H1 (cell line): ENCODE measurements at regions not wholly inside any gene's neighbourhood (a gene's known extent, or its start where the extent isn't known, plus 50 kb on each side); places are given as distances from the start of the nearest gene placed in this dataset.

Experiments used
- CHD1 ChIP-seq: IDR thresholded peaks from 2 replicates; pipeline ENCODE4 v1.6.1; 2012; ENCODE audit warnings: low read depth, low read length, improper control_type of control experiment
- CTCF ChIP-seq, 3 experiments: IDR thresholded peaks; 1 replicate in 2 of 3; 2 replicates in 1 of 3; pipeline versions ENCODE4 v1.5.1 to v1.6.1; 2011; ENCODE audit warnings: low read length in 3 of 3, mild to moderate bottlenecking in 3 of 3, inconsistent platforms in 2 of 3, low read depth in 1 of 3, moderate library complexity in 1 of 3; ENCODE audit not compliant: insufficient read depth in 1 of 3; ENCODE audit errors: control extremely low read depth in 1 of 3
- EP300 ChIP-seq, 2 experiments: IDR thresholded peaks; 1 replicate in 1 of 2; 2 replicates in 1 of 2; pipeline ENCODE4 v1.6.1; 2011 to 2012; ENCODE audit warnings: low read depth in 2 of 2, low read length in 2 of 2, mild to moderate bottlenecking in 2 of 2, borderline replicate concordance in 1 of 2, inconsistent platforms in 1 of 2, moderate library complexity in 1 of 2
- POLR2AphosphoS5 ChIP-seq: IDR thresholded peaks from 2 replicates; pipeline ENCODE4 v1.6.1; 2011; ENCODE audit warnings: low read depth, low read length
- RAD21 ChIP-seq, 2 experiments: IDR thresholded peaks in 1 of 2; conservative IDR thresholded peaks in 1 of 2; 2 replicates each; pipeline ENCODE4 v1.6.1; 2011; ENCODE audit warnings: low read depth in 2 of 2, low read length in 2 of 2, improper control_type of control experiment in 1 of 2, inconsistent platforms in 1 of 2, mild to moderate bottlenecking in 1 of 2, moderate library complexity in 1 of 2
- RXRA ChIP-seq: IDR thresholded peaks from 2 replicates; pipeline ENCODE4 v1.6.1; 2011; ENCODE audit warnings: low read depth, mild to moderate bottlenecking, low read length, moderate library complexity; ENCODE audit not compliant: insufficient read depth
- SIN3A ChIP-seq, 2 experiments: IDR thresholded peaks in 1 of 2; conservative IDR thresholded peaks in 1 of 2; 2 replicates each; pipeline ENCODE4 v1.6.1; 2011 to 2012; ENCODE audit warnings: low read length in 2 of 2, improper control_type of control experiment in 1 of 2, low read depth in 1 of 2, mild to moderate bottlenecking in 1 of 2
- SIX5 ChIP-seq: IDR thresholded peaks from 2 replicates; pipeline ENCODE4 v1.6.1; 2011; ENCODE audit warnings: mild to moderate bottlenecking, low read depth, low read length
- ZNF274 ChIP-seq: IDR thresholded peaks from 2 replicates; pipeline ENCODE4 v1.7.0; 2012; ENCODE audit warnings: low read length, borderline replicate concordance; ENCODE audit errors: extremely low read depth
- TF ChIP-seq, protein P1 (sequence below): IDR thresholded peaks from 2 replicates; pipeline ENCODE4 v1.6.1; 2012; ENCODE audit warnings: inconsistent platforms

GRCh38 chr6:845101-845500 lies 152.2 kb upstream of the EXOC2 start:
- TF ChIP-seq CTCF (IDR thresholded peaks at IDR 0.05; ENCODE audit: control extremely low read depth in 1 of 3, insufficient read depth in 1 of 3, low read depth in 1 of 3, low read length in 3 of 3) (no peak), EP300 (IDR thresholded peaks at IDR 0.05; ENCODE audit: borderline replicate concordance in 1 of 2, low read depth in 2 of 2, low read length in 2 of 2) (no peak), CHD1 (no peak), POLR2AphosphoS5 (no peak), RAD21 (IDR thresholded peaks at IDR 0.05 in 1 of 2, conservative IDR thresholded peaks at IDR 0.05 in 1 of 2; ENCODE audit: low read depth in 2 of 2, low read length in 2 of 2) (no peak), SIN3A (conservative IDR thresholded peaks at IDR 0.05 in 1 of 2, IDR thresholded peaks at IDR 0.05 in 1 of 2; ENCODE audit: low read depth in 1 of 2, low read length in 2 of 2) (no peak), ZNF274 (no peak), SIX5 (no peak), RXRA (no peak)
- TF ChIP-seq, protein P1, sequence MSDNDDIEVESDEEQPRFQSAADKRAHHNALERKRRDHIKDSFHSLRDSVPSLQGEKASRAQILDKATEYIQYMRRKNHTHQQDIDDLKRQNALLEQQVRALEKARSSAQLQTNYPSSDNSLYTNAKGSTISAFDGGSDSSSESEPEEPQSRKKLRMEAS: no peak
